GM08714 (cell line): ENCODE measurements at regions not wholly inside any gene's neighbourhood (a gene's known extent, or its start where the extent isn't known, plus 50 kb on each side); places are given as distances from the start of the nearest gene placed in this dataset.

ENCODE experiments used
- H3K4me3 ChIP-seq: fragments of 200-500 bp; sonication (Bioruptor generic); 2 replicates; pipeline ENCODE4 v1.5.1; 2014; ENCODE audit warnings: mild to moderate bottlenecking, low read length, inconsistent platforms
- ZNF274 ChIP-seq: IDR thresholded peaks from 2 replicates; pipeline ENCODE4 v1.6.1; 2012; ENCODE audit warnings: mild to moderate bottlenecking, low read depth, low read length

GRCh38 chr4:130632731-130633604, 1537.0 kb downstream of the C4orf33 start:
- no peak overlapping the region for H3K4me3 ChIP-seq
- TF ChIP-seq ZNF274, result no peak

GRCh38 chr4:130636486-130636885, 1540.5 kb downstream of the C4orf33 start:
- no peak overlapping the region for H3K4me3 ChIP-seq
- no peak for TF ChIP-seq ZNF274

GRCh38 chr4:130640592-130640991, 1544.6 kb downstream of the C4orf33 start:
- H3K4me3 ChIP-seq, result no peak overlapping the region

GRCh38 chr4:130646886-130647285, 1550.9 kb downstream of the C4orf33 start:
- no peak for TF ChIP-seq ZNF274
- no peak overlapping the region for H3K4me3 ChIP-seq

More at GRCh38 chr4:130640592-130640991, 1544.6 kb downstream of the C4orf33 start:
- TF ChIP-seq ZNF274, result no peak

- TF ChIP-seq ZNF274, result no peak
- H3K4me3 ChIP-seq, result no peak overlapping the region
Measured at GRCh38 chr4:130648570-130648969, 1552.6 kb downstream of the C4orf33 start.

- no peak for TF ChIP-seq ZNF274
- no peak overlapping the region for H3K4me3 ChIP-seq
Measured at GRCh38 chr4:130653842-130654241, 1557.9 kb downstream of the C4orf33 start.

GRCh38 chr4:130659320-130659719, 1563.4 kb downstream of the C4orf33 start:
- TF ChIP-seq ZNF274, result no peak

GRCh38 chr4:130668859-130669258, 1572.9 kb downstream of the C4orf33 start:
- H3K4me3 ChIP-seq, result no peak overlapping the region
- TF ChIP-seq ZNF274, result no peak

More at GRCh38 chr4:130659320-130659719, 1563.4 kb downstream of the C4orf33 start:
- no peak overlapping the region for H3K4me3 ChIP-seq

- TF ChIP-seq ZNF274, result no peak
- H3K4me3 ChIP-seq, result no peak overlapping the region
Measured at GRCh38 chr4:130675266-130675665, 1579.3 kb downstream of the C4orf33 start.

GRCh38 chr4:130689181-130689580, 1593.2 kb downstream of the C4orf33 start:
- no peak overlapping the region for H3K4me3 ChIP-seq
- no peak for TF ChIP-seq ZNF274

- no peak for TF ChIP-seq ZNF274
- H3K4me3 ChIP-seq, result no peak overlapping the region
Measured at GRCh38 chr4:130698251-130698650, 1602.3 kb downstream of the C4orf33 start.

- TF ChIP-seq ZNF274, result no peak
- H3K4me3 ChIP-seq, result no peak overlapping the region
Measured at GRCh38 chr4:130699004-130699403, 1603.1 kb downstream of the C4orf33 start.

GRCh38 chr4:130703211-130703935, 1607.4 kb downstream of the C4orf33 start:
- no peak overlapping the region for H3K4me3 ChIP-seq
- no peak for TF ChIP-seq ZNF274

GRCh38 chr4:130705023-130705422, 1609.1 kb downstream of the C4orf33 start:
- no peak for TF ChIP-seq ZNF274
- H3K4me3 ChIP-seq, result no peak overlapping the region

GRCh38 chr4:130712038-130712437, 1616.1 kb downstream of the C4orf33 start:
- TF ChIP-seq ZNF274, result no peak

More at GRCh38 chr4:130712038-130712437, 1616.1 kb downstream of the C4orf33 start:
- H3K4me3 ChIP-seq, result no peak overlapping the region
